SU-DHL-6 (cell line): ENCODE measurements at regions not wholly inside any gene's neighbourhood (a gene's known extent, or its start where the extent isn't known, plus 50 kb on each side); places are given as distances from the start of the nearest gene placed in this dataset.

Experiments
- CTCF ChIP-seq: fragments of 200-600 bp; sonication (generic); IDR thresholded peaks from one replicate; pipeline ENCODE4 v1.5.1; 2017; ENCODE audit warnings: antibody characterized with exemption, mild to moderate bottlenecking, low read length, moderate library complexity; ENCODE audit not compliant: insufficient read depth, poor library complexity, severe bottlenecking
- EZH2phosphoT487 ChIP-seq: fragments of 200-600 bp; sonication (generic), shearing (Covaris generic); conservative IDR thresholded peaks from 2 replicates; pipeline ENCODE4 v1.6.1; 2018; ENCODE audit warnings: mild to moderate bottlenecking, antibody characterized with exemption, low read length, moderate library complexity, mixed read lengths

- TF ChIP-seq CTCF (no peak), EZH2phosphoT487 (no peak)
Measured at GRCh38 chr14:34256223-34256622, 205.8 kb downstream of the SPTSSA start.
